Testis (tissue), 2 donors: ENCODE measurements at regions not wholly inside any gene's neighbourhood (a gene's known extent, or its start where the extent isn't known, plus 50 kb on each side); places are given as distances from the start of the nearest gene placed in this dataset.

Experiments used
- POLR2A ChIP-seq: fragments of 450-650 bp; IDR thresholded peaks from one replicate; pipeline ENCODE4 v1.6.1; 2017; ENCODE audit warnings: antibody characterized with exemption, mild to moderate bottlenecking, moderate library complexity
- TF ChIP-seq, protein P1 (sequence below), 3 experiments: fragments of 450-650 bp in 2 of 3; fragments of 200-600 bp in 1 of 3; sonication (generic) in 1 of 3; IDR thresholded peaks; one replicate each; pipeline ENCODE4 v1.5.1; 2016 to 2019; ENCODE audit warnings: antibody characterized with exemption in 3 of 3, mild to moderate bottlenecking in 2 of 3, moderate library complexity in 1 of 3

DNA sequence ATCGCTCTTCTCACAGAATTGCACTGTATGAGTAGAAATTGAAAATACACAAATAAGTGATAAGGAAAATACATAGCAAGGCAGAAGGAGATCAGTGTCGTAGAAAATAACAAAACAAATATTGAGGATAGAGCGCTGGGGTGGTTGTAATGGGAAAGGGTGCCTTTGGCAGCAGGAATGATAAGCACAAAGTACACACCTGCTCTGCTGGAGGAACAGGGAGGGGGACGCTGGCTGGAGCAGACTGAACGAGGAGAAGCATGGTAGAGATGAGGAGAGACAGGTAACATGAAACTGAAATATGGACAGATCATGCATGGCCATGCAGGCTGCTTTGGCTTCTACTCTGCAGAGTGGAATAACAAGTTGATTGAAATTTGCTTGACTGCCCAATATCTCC lies 181.2 kb upstream of the FSHR start:
- TF ChIP-seq, protein P1, sequence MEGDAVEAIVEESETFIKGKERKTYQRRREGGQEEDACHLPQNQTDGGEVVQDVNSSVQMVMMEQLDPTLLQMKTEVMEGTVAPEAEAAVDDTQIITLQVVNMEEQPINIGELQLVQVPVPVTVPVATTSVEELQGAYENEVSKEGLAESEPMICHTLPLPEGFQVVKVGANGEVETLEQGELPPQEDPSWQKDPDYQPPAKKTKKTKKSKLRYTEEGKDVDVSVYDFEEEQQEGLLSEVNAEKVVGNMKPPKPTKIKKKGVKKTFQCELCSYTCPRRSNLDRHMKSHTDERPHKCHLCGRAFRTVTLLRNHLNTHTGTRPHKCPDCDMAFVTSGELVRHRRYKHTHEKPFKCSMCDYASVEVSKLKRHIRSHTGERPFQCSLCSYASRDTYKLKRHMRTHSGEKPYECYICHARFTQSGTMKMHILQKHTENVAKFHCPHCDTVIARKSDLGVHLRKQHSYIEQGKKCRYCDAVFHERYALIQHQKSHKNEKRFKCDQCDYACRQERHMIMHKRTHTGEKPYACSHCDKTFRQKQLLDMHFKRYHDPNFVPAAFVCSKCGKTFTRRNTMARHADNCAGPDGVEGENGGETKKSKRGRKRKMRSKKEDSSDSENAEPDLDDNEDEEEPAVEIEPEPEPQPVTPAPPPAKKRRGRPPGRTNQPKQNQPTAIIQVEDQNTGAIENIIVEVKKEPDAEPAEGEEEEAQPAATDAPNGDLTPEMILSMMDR (IDR thresholded peaks at IDR 0.05) = no peak
- no peak for TF ChIP-seq POLR2A
